GM12878 (cell line): ENCODE measurements at regions not wholly inside any gene's neighbourhood (a gene's known extent, or its start where the extent isn't known, plus 50 kb on each side); places are given as distances from the start of the nearest gene placed in this dataset.

ENCODE experiments used
- ATAC-seq: fragments of 200-7000 bp; cut with Tn5 transposase; 3 replicates; pipeline ENCODE4 v1.9.1; 2020; ENCODE audit warnings: mild to moderate bottlenecking, moderate library complexity
- BruUV-seq: library from RNA; stranded (reverse); fragments of 400-500 nt; replicated peaks from 2 replicates; lab custom pipeline; 2021; lab: Mats Ljungman, UMichigan
- CTCF ChIA-PET: fragments of 300-600 bp; sonication (Branson Sonifier 250); formaldehyde crosslinking; extraction: SDS; loops from one replicate; lab custom pipeline; 2021; ENCODE audit warnings: inconsistent platforms; lab: Yijun Ruan, JAX
- POLR2A ChIA-PET: fragments of 350-600 bp; formaldehyde crosslinking; extraction: SDS; loops from one replicate; lab custom pipeline; 2021; ENCODE audit warnings: inconsistent platforms; lab: Charles Lee
- RAD21 ChIA-PET: fragments of 300-600 bp; sonication (Branson Sonifier 250); formaldehyde crosslinking; loops from one replicate; lab custom pipeline; 2023; ENCODE audit warnings: antibody characterized with exemption; ENCODE audit not compliant: unreplicated experiment; lab: Charles Lee
- SMC1A ChIA-PET: fragments of 300-600 bp; sonication (Branson Sonifier 250); formaldehyde crosslinking; loops from one replicate; lab custom pipeline; 2023; ENCODE audit not compliant: unreplicated experiment, uncharacterized antibody; lab: Charles Lee
- DNase-seq: peaks from one replicate; pipeline ENCODE4 v3.0.0-alpha.2; 2011; ENCODE audit warnings: low read depth, low spot score
- FAIRE-seq: peaks from 3 replicates; lab custom pipeline; 2011; peaks lifted over from hg19 to GRCh38; lab: Jason Lieb, UNC
- H2AFZ ChIP-seq: 2 replicates; pipeline ENCODE4 v1.6.0; 2011; ENCODE audit warnings: low read depth, low read length, control low read depth; ENCODE audit not compliant: control insufficient read depth
- H3K27ac ChIP-seq: 2 replicates; pipeline ENCODE4 v1.5.1; 2011; ENCODE audit warnings: control low read depth; ENCODE audit not compliant: control insufficient read depth, insufficient read depth
- H3K27me3 ChIP-seq, 2 experiments: replicated peaks in 1 of 2; 2 replicates each; pipeline versions ENCODE4 v1.6.0 to v1.6.1; 2011; ENCODE audit warnings: low read length in 1 of 2; ENCODE audit not compliant: control insufficient read depth in 2 of 2, insufficient read depth in 2 of 2
- H3K36me3 ChIP-seq, 2 experiments: 2 replicates each; pipeline ENCODE4 v1.5.1; 2011; ENCODE audit warnings: low read length in 1 of 2; ENCODE audit not compliant: control insufficient read depth in 2 of 2, insufficient read depth in 2 of 2
- H3K4me1 ChIP-seq: 2 replicates; pipeline ENCODE4 v1.6.1; 2011; ENCODE audit warnings: mild to moderate bottlenecking, low read length, moderate library complexity, mixed read lengths; ENCODE audit not compliant: control insufficient read depth, insufficient read depth
- H3K4me2 ChIP-seq: 2 replicates; pipeline ENCODE4 v1.6.0; 2011; ENCODE audit warnings: control low read depth; ENCODE audit not compliant: control insufficient read depth, insufficient read depth
- H3K4me3 ChIP-seq: fragments of 200-600 bp; sonication (generic); 2 replicates; pipeline ENCODE4 v1.5.1; 2016
- H3K79me2 ChIP-seq: 2 replicates; pipeline ENCODE4 v1.6.0; 2011; ENCODE audit warnings: low read length; ENCODE audit not compliant: control insufficient read depth, insufficient read depth
- H3K9ac ChIP-seq: 2 replicates; pipeline ENCODE4 v1.8.0; 2011; ENCODE audit warnings: low read length, control low read depth, mixed read lengths; ENCODE audit not compliant: control insufficient read depth, insufficient read depth
- H3K9me3 ChIP-seq: replicated peaks from 3 replicates; pipeline ENCODE4 v1.5.1; 2011; ENCODE audit warnings: mild to moderate bottlenecking, low read length; ENCODE audit not compliant: control insufficient read depth, insufficient read depth
- H4K20me1 ChIP-seq: 2 replicates; pipeline ENCODE4 v1.6.0; 2011; ENCODE audit not compliant: control insufficient read depth, insufficient read depth
- BACH1 ChIP-seq: fragments of 450-650 bp; IDR thresholded peaks from 2 replicates; pipeline ENCODE4 v1.6.1; 2017; ENCODE audit warnings: mild to moderate bottlenecking, borderline replicate concordance
- BHLHE40 ChIP-seq, 2 experiments: fragments of 450-650 bp in 1 of 2; IDR thresholded peaks; 2 replicates each; pipeline ENCODE4 v1.6.1; 2011 to 2017; ENCODE audit warnings: low read depth in 2 of 2, borderline replicate concordance in 1 of 2, improper control_type of control experiment in 1 of 2, low read length in 1 of 2, mild to moderate bottlenecking in 1 of 2
- CHD4 ChIP-seq: fragments of 200-600 bp; sonication (generic); IDR thresholded peaks from 2 replicates; pipeline ENCODE4 v1.6.1; 2016; ENCODE audit warnings: mild to moderate bottlenecking
- ESRRA ChIP-seq: IDR thresholded peaks from 2 replicates; pipeline ENCODE4 v1.6.1; 2012; ENCODE audit warnings: mild to moderate bottlenecking, low read length, improper control_type of control experiment
- FOS ChIP-seq: IDR thresholded peaks from 3 replicates; pipeline ENCODE4 v1.6.1; 2011; ENCODE audit warnings: borderline replicate concordance; ENCODE audit not compliant: insufficient read length; ENCODE audit errors: extremely low read depth
- HCFC1 ChIP-seq: fragments of 150-350 bp; IDR thresholded peaks from 2 replicates; pipeline ENCODE4 v1.6.1; 2014; ENCODE audit warnings: low read length
- HDAC2 ChIP-seq: fragments of 200-600 bp; sonication (generic); IDR thresholded peaks from 2 replicates; pipeline ENCODE4 v1.6.1; 2017
- HDAC6 ChIP-seq: fragments of 200-600 bp; sonication (generic); IDR thresholded peaks from one replicate; pipeline ENCODE4 v1.8.0; 2017; ENCODE audit warnings: antibody characterized with exemption; ENCODE audit not compliant: unreplicated experiment
- KAT2A ChIP-seq: conservative IDR thresholded peaks from 2 replicates; pipeline ENCODE4 v1.6.1; 2011; ENCODE audit warnings: low read depth, low read length; ENCODE audit not compliant: control insufficient read depth
- MEF2A ChIP-seq: IDR thresholded peaks from 2 replicates; pipeline ENCODE4 v1.6.1; 2011; ENCODE audit warnings: low read depth, mild to moderate bottlenecking, low read length, moderate library complexity; ENCODE audit not compliant: insufficient read depth
- RAD51 ChIP-seq: fragments of 450-650 bp; IDR thresholded peaks from 2 replicates; pipeline ENCODE4 v1.6.1; 2016; ENCODE audit warnings: moderate library complexity, mild to moderate bottlenecking, inconsistent platforms
- RB1 ChIP-seq: fragments of 450-650 bp; formaldehyde crosslinking; IDR thresholded peaks from 2 replicates; pipeline ENCODE4 v1.6.1; 2017; ENCODE audit warnings: mild to moderate bottlenecking, borderline replicate concordance
- RCOR1 ChIP-seq: conservative IDR thresholded peaks from 2 replicates; pipeline ENCODE4 v1.6.1; 2012; ENCODE audit warnings: low read depth, low read length, improper control_type of control experiment
- SP1 ChIP-seq: IDR thresholded peaks from one replicate; pipeline ENCODE4 v1.6.1; 2011; ENCODE audit warnings: low read depth, low read length
- SUPT20H ChIP-seq: IDR thresholded peaks from 2 replicates; pipeline ENCODE4 v1.6.1; 2011; ENCODE audit warnings: low read depth, mild to moderate bottlenecking, low read length, moderate library complexity, borderline replicate concordance; ENCODE audit not compliant: control insufficient read depth
- ZNF274 ChIP-seq: IDR thresholded peaks from one replicate; pipeline ENCODE4 v1.8.0; 2011; ENCODE audit not compliant: insufficient read length, insufficient read depth
- WGBS: methylation state at CpG from one replicate; pipeline ENCODE4 v1.1.6; 2016; ENCODE audit warnings: low lambda C conversion rate; ENCODE audit not compliant: insufficient replicate concordance, insufficient coverage; ENCODE audit errors: missing lambda C conversion rate; 5-methylcytosine and 5-hydroxymethylcytosine counted together
- in situ Hi-C: fragments of 300-500 bp; cut with MboI; formaldehyde crosslinking; loops from 9 replicates; pipeline ENCODE4 v1.14.3; 2018; ENCODE audit warnings: mixed read lengths
- intact Hi-C: fragments of 100-400 bp; cut with micrococcal nuclease; formaldehyde crosslinking; loops from one replicate; pipeline ENCODE4 v1.14.2; 2022; ENCODE audit not compliant: unreplicated experiment
- TF ChIP-seq, protein P1 (sequence below): IDR thresholded peaks from 2 replicates; pipeline ENCODE4 v1.6.1; 2011; ENCODE audit warnings: low read depth, low read length, improper control_type of control experiment, borderline replicate concordance
- TF ChIP-seq, protein P2 (sequence below): fragments of 450-650 bp; IDR thresholded peaks from 2 replicates; pipeline ENCODE4 v1.6.1; 2017; ENCODE audit warnings: borderline replicate concordance

DNA sequence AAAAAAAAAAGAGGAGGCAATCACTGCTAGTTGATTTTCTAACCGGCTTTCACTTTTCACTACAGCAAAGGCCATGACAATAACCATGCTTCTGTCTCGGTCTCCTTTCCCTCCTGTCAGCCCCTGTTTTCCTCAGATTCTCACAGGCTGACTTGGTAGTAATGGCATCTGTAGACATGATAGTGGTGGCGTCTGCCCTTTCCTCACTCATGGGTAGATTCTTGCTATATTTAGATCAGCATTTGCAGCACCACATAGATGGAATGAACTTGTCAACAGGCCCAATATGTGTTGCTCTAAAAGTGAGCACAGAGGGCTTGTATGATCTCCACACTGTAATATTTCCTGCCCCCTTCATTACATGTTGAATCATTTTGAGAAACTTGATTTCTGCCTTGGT, 120.3 kb upstream of the FTMT start:
- Histone ChIP-seq H3K27me3 (no peaks in the 10 kb centered on the region; a peak in 1 of 4 replicates), H3K9ac (no peak overlapping the region)
- ATAC-seq (no peak), DNase-seq (no peak)
- ChIA-PET POLR2A (no interaction called here), SMC1A (no interaction called here)
- intact Hi-C loops, result no loop called here
- no peak for TF ChIP-seq SUPT20H
- TF ChIP-seq ESRRA, result no peak
- TF ChIP-seq, protein P1, sequence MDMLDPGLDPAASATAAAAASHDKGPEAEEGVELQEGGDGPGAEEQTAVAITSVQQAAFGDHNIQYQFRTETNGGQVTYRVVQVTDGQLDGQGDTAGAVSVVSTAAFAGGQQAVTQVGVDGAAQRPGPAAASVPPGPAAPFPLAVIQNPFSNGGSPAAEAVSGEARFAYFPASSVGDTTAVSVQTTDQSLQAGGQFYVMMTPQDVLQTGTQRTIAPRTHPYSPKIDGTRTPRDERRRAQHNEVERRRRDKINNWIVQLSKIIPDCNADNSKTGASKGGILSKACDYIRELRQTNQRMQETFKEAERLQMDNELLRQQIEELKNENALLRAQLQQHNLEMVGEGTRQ, result no peak
- TF ChIP-seq KAT2A, result no peak
- TF ChIP-seq, all 136 proteins: peak for 0
- BruUV-seq, result no TSS peak
- RAD21 ChIA-PET, result no interaction called here
- WGBS, result 0% methylated on average over 3 of the region's 3 CpGs
- H3K4me1 ChIP-seq, result no peaks in the 10 kb centered on the region
- no peaks in the 10 kb centered on the region for H3K79me2 ChIP-seq
- H2AFZ ChIP-seq, result no peak overlapping the region
- H3K9me3 ChIP-seq, result no peaks in the 10 kb centered on the region
- no peak overlapping the region for H3K27ac ChIP-seq
- no peak overlapping the region for H3K4me3 ChIP-seq
- H3K36me3 ChIP-seq, result no peaks in the 10 kb centered on the region
- in situ Hi-C loops, result no loop called here
- no peaks in the 10 kb centered on the region for H4K20me1 ChIP-seq
- CTCF ChIA-PET, result no interaction called here
- H3K4me2 ChIP-seq, result no peak overlapping the region
- no peak for FAIRE-seq

DNA sequence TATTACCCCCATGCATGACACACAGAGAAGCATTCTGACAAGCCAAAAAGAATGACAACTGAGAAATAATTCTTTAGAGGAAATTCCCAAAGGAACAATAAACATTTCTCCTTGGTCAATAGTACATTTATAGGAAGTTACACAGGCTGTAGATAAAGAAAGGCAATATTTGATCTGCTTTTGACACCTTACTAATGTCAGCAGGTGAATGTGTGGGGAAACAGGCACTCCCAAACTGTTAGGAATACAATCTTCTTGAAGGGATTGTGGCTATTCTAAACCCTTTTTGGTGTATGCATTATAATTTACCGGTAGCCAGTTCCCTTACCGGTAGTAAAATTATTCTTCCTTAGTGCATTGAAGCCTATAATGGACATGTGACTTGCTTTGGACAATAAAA, 116.1 kb upstream of the FTMT start:
- no peak for ATAC-seq
- Histone ChIP-seq H3K4me1 (no peaks in the 10 kb centered on the region), H3K4me3 (no peak overlapping the region), H4K20me1 (no peaks in the 10 kb centered on the region), H3K4me2 (no peak overlapping the region), H3K36me3 (no peaks in the 10 kb centered on the region), H3K9me3 (no peaks in the 10 kb centered on the region), H3K27ac (no peak overlapping the region)
- POLR2A ChIA-PET, result no interaction called here
- TF ChIP-seq RCOR1, result no peak
- no peak for TF ChIP-seq HDAC2
- TF ChIP-seq RB1, result no peak
- TF ChIP-seq, protein P2, sequence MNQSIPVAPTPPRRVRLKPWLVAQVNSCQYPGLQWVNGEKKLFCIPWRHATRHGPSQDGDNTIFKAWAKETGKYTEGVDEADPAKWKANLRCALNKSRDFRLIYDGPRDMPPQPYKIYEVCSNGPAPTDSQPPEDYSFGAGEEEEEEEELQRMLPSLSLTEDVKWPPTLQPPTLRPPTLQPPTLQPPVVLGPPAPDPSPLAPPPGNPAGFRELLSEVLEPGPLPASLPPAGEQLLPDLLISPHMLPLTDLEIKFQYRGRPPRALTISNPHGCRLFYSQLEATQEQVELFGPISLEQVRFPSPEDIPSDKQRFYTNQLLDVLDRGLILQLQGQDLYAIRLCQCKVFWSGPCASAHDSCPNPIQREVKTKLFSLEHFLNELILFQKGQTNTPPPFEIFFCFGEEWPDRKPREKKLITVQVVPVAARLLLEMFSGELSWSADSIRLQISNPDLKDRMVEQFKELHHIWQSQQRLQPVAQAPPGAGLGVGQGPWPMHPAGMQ, result no peak
- TF ChIP-seq SP1, result no peak
- TF ChIP-seq RAD51, result no peak
- no peak for TF ChIP-seq FOS
- no peak for TF ChIP-seq BHLHE40 (IDR thresholded peaks at IDR 0.05; ENCODE audit: borderline replicate concordance in 1 of 2, low read depth in 2 of 2, low read length in 1 of 2)
- no peak for TF ChIP-seq BACH1
- TF ChIP-seq ZNF274, result no peak
- TF ChIP-seq HDAC6, result no peak
- no peak for TF ChIP-seq HCFC1
- TF ChIP-seq MEF2A, result no peak
- TF ChIP-seq CHD4, result no peak
- TF ChIP-seq, all 136 proteins: peak for 0
- intact Hi-C loops (no loop called here), in situ Hi-C loops (no loop called here)
- DNase-seq (no peak), FAIRE-seq (no peak)
- SMC1A ChIA-PET, result no interaction called here
- no peak overlapping the region for H3K9ac ChIP-seq
- no peaks in the 10 kb centered on the region for H3K27me3 ChIP-seq
- no TSS peak for BruUV-seq
- WGBS, result 37% methylated on average over 2 of the region's 2 CpGs
- H3K79me2 ChIP-seq, result no peaks in the 10 kb centered on the region
- H2AFZ ChIP-seq, result no peak overlapping the region
- RAD21 ChIA-PET, result no interaction called here
- CTCF ChIA-PET, result no interaction called here
